ENCODE measurements at regions not wholly inside any gene's neighbourhood (a gene's known extent, or its start where the extent isn't known, plus 50 kb on each side); places are given as distances from the start of the nearest gene placed in this dataset.

- Histone ChIP-seq H3K9me3 (ENCODE audit: control extremely low read depth in 1 of 3, control insufficient read depth in 2 of 3, insufficient read depth in 1 of 3, low read length in 2 of 3) (peaks cover 0 to 1% (median 0%) of the 10 kb centered on the region in 3 donors), H3K9ac (ENCODE audit: low read length) (no peak overlapping the region), H3K27me3 (replicated peaks in 1 of 4; ENCODE audit: control extremely low read depth in 1 of 4, control insufficient read depth in 3 of 4, insufficient read depth in 4 of 4, low read length in 3 of 4) (no peaks in the 10 kb centered on the region), H3K4me3 (ENCODE audit: control extremely low read depth in 1 of 5, extremely low read depth in 1 of 5, insufficient read depth in 1 of 5, low read depth in 2 of 5, low read length in 4 of 5) (no peak overlapping the region), H3K79me2 (ENCODE audit: control insufficient read depth, insufficient read depth, low read length) (no peaks in the 10 kb centered on the region), H3K36me3 (replicated peaks in 1 of 2; ENCODE audit: control extremely low read depth in 1 of 2, control insufficient read depth in 1 of 2, extremely low read depth in 1 of 2, insufficient read depth in 2 of 2, low read length in 1 of 2) (no peaks in the 10 kb centered on the region), H2AFZ (ENCODE audit: insufficient read depth, low read depth, low read length, poor library complexity, severe bottlenecking) (no peak overlapping the region), H3K4me1 (ENCODE audit: control insufficient read depth in 2 of 2, insufficient read depth in 2 of 2, low read length in 2 of 2) (no peaks in the 10 kb centered on the region), H3K27ac (ENCODE audit: low read length in 2 of 2) (no peak overlapping the region), H4K20me1 (ENCODE audit: control insufficient read depth, insufficient read depth, low read length, poor library complexity, severe bottlenecking) (no peaks in the 10 kb centered on the region), H3K4me2 (replicated peaks; ENCODE audit: low read depth, low read length, poor library complexity, severe bottlenecking) (no peak overlapping the region)
- Mint-ChIP-seq H3K4me1 (no peaks in the 10 kb centered on the region), H3K4me3 (no peak overlapping the region), H3K9me3 (ENCODE audit: insufficient read depth) (peaks cover 2% of the 10 kb centered on the region), H3K27ac (no peak overlapping the region), H3K27me3 (no peaks in the 10 kb centered on the region)
- POLR2A ChIA-PET: no interaction called here
- ATAC-seq (ENCODE audit: low read depth) (no peak), DNase-seq (no peak)
- TF ChIP-seq CTCF (IDR thresholded peaks at IDR 0.05) (no peak), EZH2 (IDR thresholded peaks at IDR 0.05; ENCODE audit: borderline replicate concordance, insufficient read depth, low read depth, low read length, poor library complexity, severe bottlenecking) (no peak)
- CTCF ChIA-PET: no interaction called here
- intact Hi-C loops (cut with micrococcal nuclease): no loop called here
- 65% methylated on average over 4 of the region's 4 CpGs for WGBS (ENCODE audit: insufficient coverage)
Measured at GRCh38 chr7:13457790-13458189, 531.7 kb downstream of the ETV1 start.

GRCh38 chr7:13466874-13467547 is 522.5 kb downstream of the ETV1 start:
- no peak overlapping the region for H3K9ac ChIP-seq (ENCODE audit: low read length)
- H3K9me3 ChIP-seq (ENCODE audit: control extremely low read depth in 1 of 3, control insufficient read depth in 2 of 3, insufficient read depth in 1 of 3, low read length in 2 of 3): no peaks in the 10 kb centered on the region
- Mint-ChIP-seq H3K4me1 (no peaks in the 10 kb centered on the region), H3K4me3 (no peak overlapping the region), H3K27ac (no peak overlapping the region), H3K27me3 (no peaks in the 10 kb centered on the region), H3K9me3 (ENCODE audit: insufficient read depth) (peaks cover 3% of the 10 kb centered on the region)
- WGBS (ENCODE audit: insufficient coverage): 84% methylated on average over 4 of the region's 7 CpGs
- no peaks in the 10 kb centered on the region for H3K36me3 ChIP-seq (replicated peaks in 1 of 2; ENCODE audit: control extremely low read depth in 1 of 2, control insufficient read depth in 1 of 2, extremely low read depth in 1 of 2, insufficient read depth in 2 of 2, low read length in 1 of 2)
- no peaks in the 10 kb centered on the region for H3K79me2 ChIP-seq (ENCODE audit: control insufficient read depth, insufficient read depth, low read length)
- no peak for TF ChIP-seq EZH2 (IDR thresholded peaks at IDR 0.05; ENCODE audit: borderline replicate concordance, insufficient read depth, low read depth, low read length, poor library complexity, severe bottlenecking)
- TF ChIP-seq CTCF (IDR thresholded peaks at IDR 0.05): no peak
- H4K20me1 ChIP-seq (ENCODE audit: control insufficient read depth, insufficient read depth, low read length, poor library complexity, severe bottlenecking): no peaks in the 10 kb centered on the region
- no peak overlapping the region for H3K27ac ChIP-seq (ENCODE audit: low read length in 2 of 2)
- no peak overlapping the region for H3K4me2 ChIP-seq (replicated peaks; ENCODE audit: low read depth, low read length, poor library complexity, severe bottlenecking)
- H3K4me3 ChIP-seq (ENCODE audit: control extremely low read depth in 1 of 5, extremely low read depth in 1 of 5, insufficient read depth in 1 of 5, low read depth in 2 of 5, low read length in 4 of 5): no peak overlapping the region
- ATAC-seq (ENCODE audit: low read depth): no peak
- CTCF ChIA-PET: no interaction called here
- no peak overlapping the region for H2AFZ ChIP-seq (ENCODE audit: insufficient read depth, low read depth, low read length, poor library complexity, severe bottlenecking)
- no peaks in the 10 kb centered on the region for H3K4me1 ChIP-seq (ENCODE audit: control insufficient read depth in 2 of 2, insufficient read depth in 2 of 2, low read length in 2 of 2)
- intact Hi-C loops (cut with micrococcal nuclease): no loop called here
- no peak for DNase-seq
- H3K27me3 ChIP-seq (replicated peaks in 1 of 4; ENCODE audit: control extremely low read depth in 1 of 4, control insufficient read depth in 3 of 4, insufficient read depth in 4 of 4, low read length in 3 of 4): no peaks in the 10 kb centered on the region
- POLR2A ChIA-PET: no interaction called here
